ENCODE measurements at regions not wholly inside any gene's neighbourhood (a gene's known extent, or its start where the extent isn't known, plus 50 kb on each side); places are given as distances from the start of the nearest gene placed in this dataset.

- no peak overlapping the region for H3K27ac ChIP-seq (ENCODE audit: low read depth in 1 of 2, low read length in 1 of 2)
- no peaks in the 10 kb centered on the region for H3K4me1 ChIP-seq (ENCODE audit: control insufficient read depth in 2 of 2, insufficient read depth in 2 of 2, low read length in 2 of 2)
- H3K27me3 ChIP-seq (ENCODE audit: control insufficient read depth in 2 of 2, insufficient read depth in 1 of 2, low read length in 1 of 2): no peaks in the 10 kb centered on the region
- 96% methylated on average over 5 of the region's 5 CpGs for WGBS
- no peak overlapping the region for H3K4me3 ChIP-seq (ENCODE audit: low read length in 2 of 2)
- no peaks in the 10 kb centered on the region for H3K9me3 ChIP-seq (ENCODE audit: control insufficient read depth in 2 of 2, insufficient read depth in 1 of 2, low read length in 1 of 2)
- H3K36me3 ChIP-seq (ENCODE audit: control insufficient read depth in 2 of 2, insufficient read depth in 2 of 2, low read length in 1 of 2): no peaks in the 10 kb centered on the region
- DNase-seq (ENCODE audit: low read depth in 6 of 9, low spot score in 9 of 9): no peak
Observed at GRCh38 chr14:75366963-75367362, 60.9 kb upstream of the JDP2 start.

- Histone ChIP-seq H3K4me3 (ENCODE audit: low read length in 2 of 2) (no peak overlapping the region), H3K36me3 (ENCODE audit: control insufficient read depth in 2 of 2, insufficient read depth in 2 of 2, low read length in 1 of 2) (no peaks in the 10 kb centered on the region), H3K27ac (ENCODE audit: low read depth in 1 of 2, low read length in 1 of 2) (no peak overlapping the region), H3K27me3 (ENCODE audit: control insufficient read depth in 2 of 2, insufficient read depth in 1 of 2, low read length in 1 of 2) (no peaks in the 10 kb centered on the region), H3K4me1 (ENCODE audit: control insufficient read depth in 2 of 2, insufficient read depth in 2 of 2, low read length in 2 of 2) (no peaks in the 10 kb centered on the region), H3K9me3 (ENCODE audit: control insufficient read depth in 2 of 2, insufficient read depth in 1 of 2, low read length in 1 of 2) (no peaks in the 10 kb centered on the region)
- no peak for DNase-seq (ENCODE audit: low read depth in 6 of 9, low spot score in 9 of 9)
- 97% methylated on average over 1 of the region's 1 CpG for WGBS
Observed at GRCh38 chr14:75368333-75368732, 59.5 kb upstream of the JDP2 start.

- DNase-seq (ENCODE audit: low read depth in 6 of 9, low spot score in 9 of 9): no peak
- Histone ChIP-seq H3K36me3 (ENCODE audit: control insufficient read depth in 2 of 2, insufficient read depth in 2 of 2, low read length in 1 of 2) (no peaks in the 10 kb centered on the region), H3K4me1 (ENCODE audit: control insufficient read depth in 2 of 2, insufficient read depth in 2 of 2, low read length in 2 of 2) (no peaks in the 10 kb centered on the region), H3K4me3 (ENCODE audit: low read length in 2 of 2) (no peak overlapping the region), H3K27me3 (ENCODE audit: control insufficient read depth in 2 of 2, insufficient read depth in 1 of 2, low read length in 1 of 2) (no peaks in the 10 kb centered on the region), H3K9me3 (ENCODE audit: control insufficient read depth in 2 of 2, insufficient read depth in 1 of 2, low read length in 1 of 2) (no peaks in the 10 kb centered on the region), H3K27ac (ENCODE audit: low read depth in 1 of 2, low read length in 1 of 2) (no peak overlapping the region)
- 96% methylated on average over 1 of the region's 1 CpG for WGBS
Observed at GRCh38 chr14:75369506-75369905, 58.3 kb upstream of the JDP2 start.

- H3K27ac ChIP-seq (ENCODE audit: low read depth in 1 of 2, low read length in 1 of 2): no peak overlapping the region
Observed at GRCh38 chr14:75370416-75371205, 57.2 kb upstream of the JDP2 start.

GRCh38 chr14:75371297-75371696, 56.5 kb upstream of the JDP2 start:
- Histone ChIP-seq H3K36me3 (ENCODE audit: control insufficient read depth in 2 of 2, insufficient read depth in 2 of 2, low read length in 1 of 2) (no peaks in the 10 kb centered on the region), H3K4me1 (ENCODE audit: control insufficient read depth in 2 of 2, insufficient read depth in 2 of 2, low read length in 2 of 2) (no peaks in the 10 kb centered on the region), H3K9me3 (ENCODE audit: control insufficient read depth in 2 of 2, insufficient read depth in 1 of 2, low read length in 1 of 2) (no peaks in the 10 kb centered on the region), H3K27me3 (ENCODE audit: control insufficient read depth in 2 of 2, insufficient read depth in 1 of 2, low read length in 1 of 2) (no peaks in the 10 kb centered on the region), H3K27ac (ENCODE audit: low read depth in 1 of 2, low read length in 1 of 2) (no peak overlapping the region), H3K4me3 (ENCODE audit: low read length in 2 of 2) (no peak overlapping the region)
- no peak for DNase-seq (ENCODE audit: low read depth in 6 of 9, low spot score in 9 of 9)
- 98% methylated on average over 2 of the region's 2 CpGs for WGBS

More at GRCh38 chr14:75370416-75371205, 57.2 kb upstream of the JDP2 start:
- H3K27me3 ChIP-seq (ENCODE audit: control insufficient read depth in 2 of 2, insufficient read depth in 1 of 2, low read length in 1 of 2): no peaks in the 10 kb centered on the region
- no peaks in the 10 kb centered on the region for H3K4me1 ChIP-seq (ENCODE audit: control insufficient read depth in 2 of 2, insufficient read depth in 2 of 2, low read length in 2 of 2)
- DNase-seq (ENCODE audit: low read depth in 6 of 9, low spot score in 9 of 9): no peak
- H3K4me3 ChIP-seq (ENCODE audit: low read length in 2 of 2): no peak overlapping the region
- no peaks in the 10 kb centered on the region for H3K9me3 ChIP-seq (ENCODE audit: control insufficient read depth in 2 of 2, insufficient read depth in 1 of 2, low read length in 1 of 2)
- WGBS: 98% methylated on average over 2 of the region's 2 CpGs
- no peaks in the 10 kb centered on the region for H3K36me3 ChIP-seq (ENCODE audit: control insufficient read depth in 2 of 2, insufficient read depth in 2 of 2, low read length in 1 of 2)

DNA sequence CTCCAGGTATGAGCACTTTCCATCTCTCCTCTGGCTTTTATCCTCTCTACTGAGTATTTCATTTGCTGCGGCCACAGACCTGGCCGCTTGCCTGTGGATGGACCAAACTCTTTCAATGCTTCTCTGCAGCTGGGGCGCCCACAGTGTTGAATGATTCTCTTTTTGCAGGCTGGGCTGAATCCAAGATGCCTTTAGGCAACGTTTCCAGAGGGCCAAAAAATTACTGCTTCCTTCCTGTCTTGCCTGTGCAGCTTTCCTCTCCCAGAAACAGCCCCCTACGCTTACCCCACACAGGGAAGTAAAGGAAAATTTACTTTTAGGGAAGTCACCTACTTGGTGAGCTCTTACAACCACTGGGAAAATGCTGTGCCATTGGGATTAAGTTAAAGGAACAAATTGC, 55.6 kb upstream of the JDP2 start:
- H3K27ac ChIP-seq (ENCODE audit: low read depth in 1 of 2, low read length in 1 of 2): no peak overlapping the region
- H3K4me1 ChIP-seq (ENCODE audit: control insufficient read depth in 2 of 2, insufficient read depth in 2 of 2, low read length in 2 of 2): no peaks in the 10 kb centered on the region
- H3K36me3 ChIP-seq (ENCODE audit: control insufficient read depth in 2 of 2, insufficient read depth in 2 of 2, low read length in 1 of 2): no peaks in the 10 kb centered on the region
- no peak for DNase-seq (ENCODE audit: low read depth in 6 of 9, low spot score in 9 of 9)
- H3K4me3 ChIP-seq (ENCODE audit: low read length in 2 of 2): no peak overlapping the region
- 74% methylated on average over 5 of the region's 5 CpGs for WGBS
- H3K27me3 ChIP-seq (ENCODE audit: control insufficient read depth in 2 of 2, insufficient read depth in 1 of 2, low read length in 1 of 2): no peaks in the 10 kb centered on the region
- no peaks in the 10 kb centered on the region for H3K9me3 ChIP-seq (ENCODE audit: control insufficient read depth in 2 of 2, insufficient read depth in 1 of 2, low read length in 1 of 2)

- no peak for DNase-seq (ENCODE audit: low read depth in 6 of 9, low spot score in 9 of 9)
- H3K27ac ChIP-seq (ENCODE audit: low read depth in 1 of 2, low read length in 1 of 2): no peak overlapping the region
- no peaks in the 10 kb centered on the region for H3K36me3 ChIP-seq (ENCODE audit: control insufficient read depth in 2 of 2, insufficient read depth in 2 of 2, low read length in 1 of 2)
- H3K4me1 ChIP-seq (ENCODE audit: control insufficient read depth in 2 of 2, insufficient read depth in 2 of 2, low read length in 2 of 2): no peaks in the 10 kb centered on the region
- no peaks in the 10 kb centered on the region for H3K27me3 ChIP-seq (ENCODE audit: control insufficient read depth in 2 of 2, insufficient read depth in 1 of 2, low read length in 1 of 2)
- 65% methylated on average over 3 of the region's 3 CpGs for WGBS
- H3K4me3 ChIP-seq (ENCODE audit: low read length in 2 of 2): no peak overlapping the region
- no peaks in the 10 kb centered on the region for H3K9me3 ChIP-seq (ENCODE audit: control insufficient read depth in 2 of 2, insufficient read depth in 1 of 2, low read length in 1 of 2)
Observed at GRCh38 chr14:75373133-75373532, 54.7 kb upstream of the JDP2 start.

DNA sequence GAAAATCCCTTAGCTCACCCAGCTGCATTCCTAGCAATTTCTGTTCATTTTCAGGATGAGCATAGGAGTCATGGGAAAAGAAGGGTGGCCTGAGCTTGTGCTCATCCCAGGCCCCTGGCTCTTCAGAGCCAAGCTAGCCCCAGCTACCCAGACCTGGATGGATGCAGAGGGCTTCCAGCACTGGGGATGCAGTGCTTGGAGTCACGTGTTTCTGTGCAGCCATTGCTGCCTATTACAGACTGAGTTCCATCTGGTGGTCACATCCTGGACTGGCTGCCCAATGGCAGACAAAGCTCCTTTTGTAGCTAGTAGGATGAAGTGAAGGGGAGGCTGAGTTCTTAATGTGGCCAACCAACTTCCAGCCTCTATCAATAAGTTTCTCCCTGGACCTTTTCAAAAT, 54.2 kb upstream of the JDP2 start:
- no peaks in the 10 kb centered on the region for H3K27me3 ChIP-seq (ENCODE audit: control insufficient read depth in 2 of 2, insufficient read depth in 1 of 2, low read length in 1 of 2)
- H3K4me1 ChIP-seq (ENCODE audit: control insufficient read depth in 2 of 2, insufficient read depth in 2 of 2, low read length in 2 of 2): no peaks in the 10 kb centered on the region
- DNase-seq (ENCODE audit: low read depth in 6 of 9, low spot score in 9 of 9): no peak
- H3K4me3 ChIP-seq (ENCODE audit: low read length in 2 of 2): no peak overlapping the region
- H3K36me3 ChIP-seq (ENCODE audit: control insufficient read depth in 2 of 2, insufficient read depth in 2 of 2, low read length in 1 of 2): no peaks in the 10 kb centered on the region
- H3K27ac ChIP-seq (ENCODE audit: low read depth in 1 of 2, low read length in 1 of 2): no peak overlapping the region
- H3K9me3 ChIP-seq (ENCODE audit: control insufficient read depth in 2 of 2, insufficient read depth in 1 of 2, low read length in 1 of 2): no peaks in the 10 kb centered on the region
- 97% methylated on average over 1 of the region's 1 CpG for WGBS

GRCh38 chr14:75374911-75375310, 52.9 kb upstream of the JDP2 start:
- Histone ChIP-seq H3K27ac (ENCODE audit: low read depth in 1 of 2, low read length in 1 of 2) (no peak overlapping the region), H3K36me3 (ENCODE audit: control insufficient read depth in 2 of 2, insufficient read depth in 2 of 2, low read length in 1 of 2) (no peaks in the 10 kb centered on the region), H3K4me3 (ENCODE audit: low read length in 2 of 2) (no peak overlapping the region), H3K9me3 (ENCODE audit: control insufficient read depth in 2 of 2, insufficient read depth in 1 of 2, low read length in 1 of 2) (no peaks in the 10 kb centered on the region), H3K4me1 (ENCODE audit: control insufficient read depth in 2 of 2, insufficient read depth in 2 of 2, low read length in 2 of 2) (peaks cover 0 to 9% of the 10 kb centered on the region in 2 donors), H3K27me3 (ENCODE audit: control insufficient read depth in 2 of 2, insufficient read depth in 1 of 2, low read length in 1 of 2) (no peaks in the 10 kb centered on the region)
- WGBS: 100% methylated on average over 1 of the region's 1 CpG
- no peak for DNase-seq (ENCODE audit: low read depth in 6 of 9, low spot score in 9 of 9)

All from thymus (tissue), 11 donors.